ENCODE measurements at regions not wholly inside any gene's neighbourhood (a gene's known extent, or its start where the extent isn't known, plus 50 kb on each side); places are given as distances from the start of the nearest gene placed in this dataset.

DNA sequence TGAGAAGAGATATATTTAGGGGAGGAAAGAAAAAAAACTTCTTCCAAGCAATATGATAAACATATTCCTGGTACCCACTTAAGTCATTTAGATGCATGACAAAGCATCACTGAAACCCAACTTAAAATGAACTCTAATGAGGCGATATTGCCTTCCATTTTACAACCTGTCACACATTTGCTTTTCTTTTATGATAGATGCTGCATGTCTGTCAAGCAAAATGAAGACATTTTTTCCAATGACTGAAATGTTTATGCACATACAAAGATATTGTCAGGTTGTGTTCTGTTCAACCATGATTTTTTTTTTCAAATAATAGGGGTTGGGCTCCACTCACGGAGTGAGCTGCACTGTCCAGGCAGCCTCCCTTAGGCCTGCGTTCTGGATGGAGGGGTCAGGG, 894.4 kb downstream of the SORCS3 start:
- Mint-ChIP-seq H3K4me3 (no peak overlapping the region), H3K27ac (no peak overlapping the region), H3K9me3 (peaks cover 19% of the 10 kb centered on the region), H3K4me1 (no peaks in the 10 kb centered on the region), H3K36me3 (no peaks in the 10 kb centered on the region), H3K27me3 (ENCODE audit: low read depth) (peaks cover 7% of the 10 kb centered on the region)
- DNase-seq (ENCODE audit: low spot score in 2 of 2, unreplicated experiment in 2 of 2), result no peak
- TF ChIP-seq, protein P1, sequence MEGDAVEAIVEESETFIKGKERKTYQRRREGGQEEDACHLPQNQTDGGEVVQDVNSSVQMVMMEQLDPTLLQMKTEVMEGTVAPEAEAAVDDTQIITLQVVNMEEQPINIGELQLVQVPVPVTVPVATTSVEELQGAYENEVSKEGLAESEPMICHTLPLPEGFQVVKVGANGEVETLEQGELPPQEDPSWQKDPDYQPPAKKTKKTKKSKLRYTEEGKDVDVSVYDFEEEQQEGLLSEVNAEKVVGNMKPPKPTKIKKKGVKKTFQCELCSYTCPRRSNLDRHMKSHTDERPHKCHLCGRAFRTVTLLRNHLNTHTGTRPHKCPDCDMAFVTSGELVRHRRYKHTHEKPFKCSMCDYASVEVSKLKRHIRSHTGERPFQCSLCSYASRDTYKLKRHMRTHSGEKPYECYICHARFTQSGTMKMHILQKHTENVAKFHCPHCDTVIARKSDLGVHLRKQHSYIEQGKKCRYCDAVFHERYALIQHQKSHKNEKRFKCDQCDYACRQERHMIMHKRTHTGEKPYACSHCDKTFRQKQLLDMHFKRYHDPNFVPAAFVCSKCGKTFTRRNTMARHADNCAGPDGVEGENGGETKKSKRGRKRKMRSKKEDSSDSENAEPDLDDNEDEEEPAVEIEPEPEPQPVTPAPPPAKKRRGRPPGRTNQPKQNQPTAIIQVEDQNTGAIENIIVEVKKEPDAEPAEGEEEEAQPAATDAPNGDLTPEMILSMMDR (IDR thresholded peaks at IDR 0.05; ENCODE audit: unreplicated experiment), result no peak

DNA sequence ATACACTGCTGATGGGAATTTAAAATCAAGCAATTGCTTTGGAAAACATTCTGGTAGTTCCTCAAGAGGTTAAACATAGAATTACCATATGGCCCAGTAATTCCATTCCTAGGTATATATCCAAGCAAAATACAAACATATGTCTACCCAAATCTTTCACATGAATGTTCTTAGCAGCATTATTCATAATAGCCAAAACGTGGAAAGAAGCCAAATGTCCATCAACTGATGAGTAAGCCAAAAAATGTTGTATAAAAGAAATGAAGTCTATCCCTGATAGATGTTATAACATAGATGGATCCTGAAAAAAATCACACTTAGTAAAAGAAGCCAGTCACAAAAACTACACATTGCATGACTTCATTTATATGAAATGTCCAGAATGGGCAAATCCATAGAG, 893.0 kb downstream of the SORCS3 start:
- Mint-ChIP-seq H3K9me3 (peaks cover 19% of the 10 kb centered on the region), H3K27ac (no peak overlapping the region), H3K4me1 (no peaks in the 10 kb centered on the region), H3K4me3 (no peak overlapping the region), H3K36me3 (no peaks in the 10 kb centered on the region), H3K27me3 (ENCODE audit: low read depth) (peaks cover 3% of the 10 kb centered on the region)
- TF ChIP-seq, protein P1 (IDR thresholded peaks at IDR 0.05; ENCODE audit: unreplicated experiment), result no peak
- no peak for DNase-seq (ENCODE audit: low spot score in 2 of 2, unreplicated experiment in 2 of 2)

DNA sequence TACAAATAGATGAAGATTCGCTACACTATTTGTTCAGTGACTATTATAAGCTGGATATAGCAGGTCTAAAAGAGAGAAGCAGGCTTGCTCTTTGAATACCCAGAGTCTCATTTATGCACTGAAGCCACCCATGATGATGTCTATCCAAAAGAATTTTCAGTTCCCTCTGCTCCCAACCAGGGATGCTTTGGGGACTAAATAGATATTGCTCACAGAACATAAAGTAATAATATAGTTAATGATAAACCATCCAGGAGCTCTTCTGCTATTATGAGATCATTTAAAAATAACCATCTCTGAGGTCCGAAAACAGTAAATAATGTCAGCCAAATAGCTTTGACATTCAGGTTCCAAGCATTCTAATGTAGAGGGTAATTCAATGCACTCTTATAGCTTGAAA, 875.4 kb downstream of the SORCS3 start:
- peaks cover 11% of the 10 kb centered on the region for H3K27me3 Mint-ChIP-seq (ENCODE audit: low read depth)
- no peaks in the 10 kb centered on the region for H3K9me3 Mint-ChIP-seq
- TF ChIP-seq, protein P1 (IDR thresholded peaks at IDR 0.05; ENCODE audit: unreplicated experiment), result no peak
- no peak overlapping the region for H3K4me3 Mint-ChIP-seq
- H3K4me1 Mint-ChIP-seq, result no peaks in the 10 kb centered on the region
- no peak overlapping the region for H3K27ac Mint-ChIP-seq
- DNase-seq (ENCODE audit: low spot score in 2 of 2, unreplicated experiment in 2 of 2), result no peak
- no peaks in the 10 kb centered on the region for H3K36me3 Mint-ChIP-seq

DNA sequence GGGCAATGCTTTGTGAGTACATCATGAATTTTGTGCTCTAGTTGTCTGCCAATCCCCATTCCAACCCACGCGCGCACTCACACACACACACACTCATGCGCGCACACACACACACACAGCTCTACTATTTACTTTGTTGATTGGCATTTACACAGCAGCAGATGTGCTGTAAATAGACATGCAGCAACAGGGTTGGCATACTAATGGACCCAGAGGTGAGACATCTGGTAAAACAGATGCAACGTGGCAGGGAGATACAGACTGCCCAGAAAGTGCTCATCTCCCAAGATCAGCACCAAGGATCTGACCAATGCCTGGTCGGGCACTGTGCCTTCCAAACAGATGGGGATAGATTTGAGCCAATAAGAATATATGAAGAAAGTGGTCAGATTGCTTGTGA, 873.0 kb downstream of the SORCS3 start:
- Mint-ChIP-seq H3K27me3 (ENCODE audit: low read depth) (peaks cover 8% of the 10 kb centered on the region), H3K27ac (no peak overlapping the region), H3K4me1 (no peaks in the 10 kb centered on the region), H3K36me3 (no peaks in the 10 kb centered on the region), H3K4me3 (no peak overlapping the region), H3K9me3 (no peaks in the 10 kb centered on the region)
- DNase-seq (ENCODE audit: low spot score in 2 of 2, unreplicated experiment in 2 of 2), result no peak
- TF ChIP-seq, protein P1 (IDR thresholded peaks at IDR 0.05; ENCODE audit: unreplicated experiment), result no peak

DNA sequence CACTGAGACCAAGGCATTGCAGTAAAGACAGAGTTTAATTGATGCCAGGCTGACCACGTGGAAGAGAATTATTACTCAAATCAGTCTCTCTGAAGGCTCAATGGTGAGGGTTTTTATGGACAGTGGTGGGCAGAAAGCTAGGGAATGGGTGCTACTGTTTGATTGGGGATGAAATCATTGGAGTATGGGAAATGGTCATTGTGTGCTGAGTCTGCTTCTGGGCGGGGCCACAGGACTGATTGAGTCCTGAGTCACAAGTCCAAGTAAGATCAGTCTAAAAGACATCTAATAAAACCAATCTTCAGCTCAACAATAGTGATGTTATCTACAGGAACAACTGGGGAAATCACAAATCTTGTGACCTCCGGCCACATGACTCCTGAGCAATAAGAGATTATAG, 868.4 kb downstream of the SORCS3 start:
- DNase-seq (ENCODE audit: low spot score in 2 of 2, unreplicated experiment in 2 of 2), result no peak
- Mint-ChIP-seq H3K4me1 (no peaks in the 10 kb centered on the region), H3K27me3 (ENCODE audit: low read depth) (peaks cover 8% of the 10 kb centered on the region), H3K36me3 (no peaks in the 10 kb centered on the region), H3K4me3 (no peak overlapping the region), H3K9me3 (no peaks in the 10 kb centered on the region), H3K27ac (no peak overlapping the region)
- TF ChIP-seq, protein P1 (IDR thresholded peaks at IDR 0.05; ENCODE audit: unreplicated experiment), result no peak

DNA sequence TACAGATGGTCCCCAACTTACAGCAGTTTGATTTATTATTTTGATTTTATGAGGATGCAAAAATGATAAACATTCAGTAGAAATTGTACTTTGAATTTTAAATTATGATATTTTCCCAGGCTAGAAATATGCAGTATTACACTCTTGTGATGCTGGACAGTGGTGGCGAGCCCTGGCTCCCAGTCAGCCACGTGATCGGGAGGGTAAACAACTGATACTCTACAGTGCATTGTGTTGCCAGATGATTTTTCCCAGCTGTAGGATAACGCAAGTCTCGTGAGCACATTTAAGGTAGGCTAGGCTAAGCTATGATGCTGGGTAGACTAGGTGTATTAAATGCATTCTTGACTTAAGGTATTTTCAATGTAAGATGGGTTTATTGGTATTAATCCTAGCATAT, 865.2 kb downstream of the SORCS3 start:
- TF ChIP-seq, protein P1 (IDR thresholded peaks at IDR 0.05; ENCODE audit: unreplicated experiment), result no peak
- Mint-ChIP-seq H3K36me3 (no peaks in the 10 kb centered on the region), H3K27ac (no peak overlapping the region), H3K4me3 (no peak overlapping the region), H3K4me1 (no peaks in the 10 kb centered on the region), H3K9me3 (no peaks in the 10 kb centered on the region), H3K27me3 (ENCODE audit: low read depth) (peaks cover 6% of the 10 kb centered on the region)
- DNase-seq (ENCODE audit: low spot score in 2 of 2, unreplicated experiment in 2 of 2), result no peak

Measured in mesothelial cell of epicardium (in vitro differentiated cells).